DMS 273 (cell line): ENCODE measurements at regions not wholly inside any gene's neighbourhood (a gene's known extent, or its start where the extent isn't known, plus 50 kb on each side); places are given as distances from the start of the nearest gene placed in this dataset.
"Not testable (repeated sequence)": the region's sequence is repeated elsewhere in the genome, so short reads cannot be mapped to it uniquely, and the experiment has no call there.

Experiments used
- DNase-seq: peaks from one replicate; lab custom pipeline; 2025; ENCODE audit not compliant: unreplicated experiment; lab: John Stamatoyannopoulos, UW

GRCh38 chr3:5606884-5607472 is 419.5 kb downstream of the EDEM1 start:
- no peak for DNase-seq

DNA sequence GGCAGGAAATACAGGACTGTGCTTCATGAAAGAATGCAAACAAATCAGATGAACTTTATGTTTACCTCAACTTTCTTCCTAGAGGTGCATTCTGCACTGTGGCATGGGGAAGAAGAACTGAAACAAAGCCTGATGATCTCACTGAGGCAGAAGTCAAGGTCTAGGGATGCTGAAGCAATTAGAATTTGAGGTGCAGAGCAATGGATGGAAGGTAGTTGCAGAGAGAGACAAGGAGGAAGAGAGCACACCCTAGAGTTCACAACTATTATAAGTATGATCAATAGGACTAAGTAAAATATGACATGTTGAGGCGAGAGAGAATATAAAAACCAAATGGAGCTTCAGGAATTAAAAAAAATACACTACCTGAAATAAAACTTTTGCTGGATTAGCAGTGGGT is 420.1 kb downstream of the EDEM1 start:
- no peak for DNase-seq

DNA sequence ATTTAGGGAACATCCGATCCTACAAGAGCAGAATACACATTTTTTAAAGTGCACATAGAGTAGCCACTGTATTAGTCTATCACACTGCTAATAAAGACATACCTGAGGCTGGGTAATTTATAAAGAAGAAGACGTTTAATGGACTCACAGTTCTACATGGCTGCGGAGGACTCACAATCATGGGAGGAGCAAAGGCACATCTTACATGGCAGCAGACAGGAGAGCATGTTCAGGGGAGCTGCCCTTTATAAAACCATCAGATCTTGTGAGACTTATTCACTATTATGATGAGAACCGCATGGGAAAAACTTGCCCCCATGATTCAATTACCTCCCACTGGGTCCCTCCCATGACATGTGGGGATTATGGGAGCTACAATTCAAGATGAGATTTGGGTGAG is 421.5 kb downstream of the EDEM1 start:
- not testable (repeated sequence) for DNase-seq

GRCh38 chr3:5613599-5613998 is 426.1 kb downstream of the EDEM1 start:
- DNase-seq: no peak

- DNase-seq: no peak
These were observed 429.4 kb downstream of the EDEM1 start for GRCh38 chr3:5616873-5617272.

DNA sequence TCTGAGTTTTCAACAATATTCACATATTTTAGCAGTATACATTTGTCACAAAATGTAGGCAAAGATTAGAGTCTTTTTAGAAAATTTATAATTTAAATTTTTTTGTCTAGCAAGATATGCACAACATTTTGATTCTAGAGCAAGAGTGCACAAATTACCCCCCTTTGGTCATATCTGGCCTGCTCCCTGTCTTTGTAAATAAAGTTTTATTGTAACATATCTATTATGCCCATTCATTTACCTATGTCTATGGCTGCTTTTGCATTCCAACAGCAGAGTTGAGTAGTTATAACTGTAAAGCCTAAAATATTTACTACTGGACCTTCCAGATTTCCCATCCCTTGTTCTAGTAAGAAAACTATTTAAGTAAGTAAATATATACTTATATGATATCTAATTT is 430.7 kb downstream of the EDEM1 start:
- DNase-seq: no peak

- DNase-seq: no peak
These were observed 442.9 kb downstream of the EDEM1 start for GRCh38 chr3:5630406-5630805.

- no peak for DNase-seq
These were observed 446.5 kb downstream of the EDEM1 start for GRCh38 chr3:5633960-5634359.

DNA sequence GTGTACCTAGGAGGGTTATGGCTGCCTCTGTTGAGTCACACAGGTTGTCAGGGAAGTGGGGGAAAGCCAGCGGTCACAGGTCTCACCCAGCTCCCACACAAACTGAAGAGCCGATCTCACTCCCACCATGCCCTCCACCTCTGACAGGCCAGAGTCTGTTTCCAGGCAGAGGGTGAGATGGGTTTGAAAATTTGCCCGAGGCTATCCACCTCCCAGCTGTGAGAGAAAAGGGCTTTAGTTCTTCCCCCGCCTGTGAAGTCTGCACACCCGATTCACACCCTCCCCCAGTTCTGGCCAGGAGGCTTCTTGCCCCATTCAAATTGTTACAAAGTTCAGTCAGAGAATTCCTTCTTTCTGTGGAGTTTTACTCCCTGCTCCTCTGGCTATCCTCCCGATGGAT is 446.9 kb downstream of the EDEM1 start:
- DNase-seq: no peak

- DNase-seq: no peak
These were observed 448.2 kb downstream of the EDEM1 start for GRCh38 chr3:5635746-5636145.

GRCh38 chr3:5638550-5638949 is 451.0 kb downstream of the EDEM1 start:
- DNase-seq: no peak

- DNase-seq: no peak
These were observed 457.5 kb downstream of the EDEM1 start for GRCh38 chr3:5644773-5645670.

DNA sequence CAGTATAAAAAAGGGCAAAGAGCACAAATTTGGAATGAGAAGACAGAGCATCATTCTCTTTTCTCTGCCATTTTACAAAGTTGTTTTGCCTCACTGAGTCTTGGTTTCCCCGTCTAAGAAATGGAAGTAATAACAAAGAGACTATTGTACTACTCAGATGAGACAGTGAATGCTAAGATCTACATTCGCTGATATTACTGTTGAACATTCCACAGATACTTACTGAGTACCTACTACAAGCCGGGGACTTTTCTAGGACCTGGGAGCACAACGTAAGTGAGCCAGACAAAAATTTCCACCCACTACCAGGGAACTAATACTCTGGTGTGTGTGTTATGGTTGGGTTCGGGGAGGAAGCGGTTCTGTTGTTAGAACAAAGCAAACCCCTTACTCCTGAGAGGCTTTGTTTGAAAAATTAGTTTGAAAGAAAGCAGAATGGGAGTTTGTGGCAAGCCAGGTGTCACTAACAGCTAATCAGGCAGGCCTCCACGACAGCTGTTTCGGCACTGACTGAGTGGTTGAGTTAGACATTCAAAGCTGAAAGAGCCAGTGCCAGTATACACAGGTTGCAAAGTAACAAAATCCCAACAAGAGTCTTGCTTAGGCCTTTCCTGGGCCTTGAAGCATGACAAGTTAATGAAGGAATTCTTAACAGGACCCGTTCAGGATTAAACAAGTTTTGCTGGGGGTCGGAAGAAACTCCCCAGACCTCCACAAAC is 458.3 kb downstream of the EDEM1 start:
- no peak for DNase-seq

GRCh38 chr3:5650303-5650702 is 462.8 kb downstream of the EDEM1 start:
- DNase-seq: no peak

DNA sequence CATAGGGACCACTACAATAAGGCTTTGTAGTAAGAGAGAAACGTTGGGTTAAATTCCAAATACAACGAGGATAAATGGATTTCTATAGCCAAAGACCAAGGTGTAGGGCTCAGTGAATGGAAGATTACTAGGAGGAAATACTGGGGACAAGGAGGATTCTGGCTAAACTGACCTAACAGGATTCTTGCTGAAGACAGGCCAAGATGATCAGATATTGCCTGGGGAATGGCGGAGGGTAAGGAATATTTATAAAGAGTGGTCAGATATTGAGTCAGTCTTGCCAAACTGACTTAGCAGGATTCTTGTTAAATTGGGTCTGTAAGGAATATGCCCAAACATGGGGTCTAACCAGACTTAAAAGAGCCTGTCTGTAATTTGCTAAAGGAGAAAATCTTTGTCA is 463.8 kb downstream of the EDEM1 start:
- no peak for DNase-seq

DNA sequence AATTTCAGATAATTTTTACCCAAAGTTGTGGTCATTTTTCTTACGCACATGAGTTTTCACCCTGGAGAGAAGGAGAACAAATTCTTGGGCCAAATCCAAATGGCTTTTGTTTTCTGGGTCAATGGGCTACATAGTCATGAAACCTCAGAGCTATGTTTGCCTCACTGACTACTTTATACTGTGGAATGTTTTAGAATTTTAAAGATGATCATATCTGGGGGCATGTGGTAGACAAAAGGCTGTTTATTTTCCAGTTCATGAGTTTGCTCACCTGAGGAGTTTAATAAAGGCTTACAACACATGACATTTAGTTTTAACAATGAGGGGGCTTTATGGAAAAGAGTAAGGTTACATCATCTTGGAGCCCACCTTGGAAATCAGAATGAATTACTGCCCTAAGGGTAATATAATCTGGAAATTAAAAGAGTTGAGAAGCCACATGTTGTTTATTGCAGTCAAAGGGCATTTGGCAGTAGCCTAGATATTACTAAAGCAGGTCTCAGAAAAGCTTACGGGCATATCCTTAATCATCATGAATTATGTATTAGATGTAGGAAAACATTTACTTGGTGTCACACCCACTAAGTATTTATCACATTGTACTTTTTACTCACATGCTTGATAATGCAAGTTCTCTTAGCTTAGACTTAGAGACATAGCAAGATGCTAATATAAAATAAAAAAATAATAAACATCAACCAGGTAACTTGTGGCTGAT is 466.1 kb downstream of the EDEM1 start:
- no peak for DNase-seq

- DNase-seq: no peak
These were observed 469.6 kb downstream of the EDEM1 start for GRCh38 chr3:5657106-5657505.

GRCh38 chr3:5663601-5664000 is 476.1 kb downstream of the EDEM1 start:
- DNase-seq: no peak

DNA sequence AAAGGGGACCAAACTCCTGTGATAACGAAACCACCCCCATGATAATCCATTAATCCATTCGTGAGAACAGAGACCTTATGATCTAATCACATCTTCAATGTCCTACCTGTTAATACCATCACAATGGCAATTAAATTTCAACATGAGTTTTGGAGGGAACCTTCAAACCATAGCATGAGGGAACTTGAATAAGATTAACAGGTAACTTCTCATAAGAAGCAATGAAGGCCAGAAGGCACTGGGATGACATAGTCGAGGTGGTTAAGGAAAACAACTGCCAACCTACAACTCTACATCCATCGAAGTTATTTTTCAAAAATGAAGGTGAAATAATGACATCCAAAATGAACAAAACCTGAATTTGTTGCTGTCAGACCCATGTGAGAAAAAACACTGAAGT is 478.9 kb downstream of the EDEM1 start:
- DNase-seq: no peak

GRCh38 chr3:5673521-5673920 is 486.0 kb downstream of the EDEM1 start:
- DNase-seq: no peak

- peak; percentile 0 for DNase-seq
These were observed 487.8 kb downstream of the EDEM1 start for GRCh38 chr3:5675319-5675718.
